GM21528 (cell line): ENCODE measurements at regions not wholly inside any gene's neighbourhood (a gene's known extent, or its start where the extent isn't known, plus 50 kb on each side); places are given as distances from the start of the nearest gene placed in this dataset.

Source experiments
- ATAC-seq: cut with Tn5 transposase; IDR thresholded peaks from one replicate; pipeline ENCODE4 v1.9.1; 2021; ENCODE audit warnings: mild to moderate bottlenecking, moderate library complexity; ENCODE audit not compliant: unreplicated experiment, low FRiP score

- ATAC-seq, result no peak
These were observed 131.0 kb downstream of the PDGFRA start for GRCh38 chr4:54359919-54360650.

DNA sequence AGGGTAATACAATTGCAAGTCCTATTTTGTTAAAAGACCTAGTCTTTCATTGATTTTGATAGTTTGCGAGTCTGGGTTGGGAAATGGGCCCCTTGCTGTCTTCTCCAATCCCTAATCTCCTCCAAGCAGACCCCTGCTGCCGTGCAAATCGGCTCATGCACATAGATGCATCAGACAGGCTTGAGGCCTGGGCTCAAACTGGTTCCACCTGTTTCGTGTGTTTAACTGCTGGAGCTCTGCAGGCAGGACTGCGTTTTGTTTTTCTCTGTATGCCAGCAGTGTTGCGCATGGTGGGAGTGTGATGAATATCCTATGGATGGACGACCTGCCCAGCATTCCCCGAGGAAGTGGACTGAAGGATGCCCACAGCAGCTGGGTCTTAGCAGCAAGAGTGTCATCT lies 133.9 kb downstream of the PDGFRA start:
- no peak for ATAC-seq

GRCh38 chr4:54365691-54366090 lies 136.6 kb downstream of the PDGFRA start:
- no peak for ATAC-seq

- no peak for ATAC-seq
These were observed 138.0 kb downstream of the PDGFRA start for GRCh38 chr4:54367059-54367458.

DNA sequence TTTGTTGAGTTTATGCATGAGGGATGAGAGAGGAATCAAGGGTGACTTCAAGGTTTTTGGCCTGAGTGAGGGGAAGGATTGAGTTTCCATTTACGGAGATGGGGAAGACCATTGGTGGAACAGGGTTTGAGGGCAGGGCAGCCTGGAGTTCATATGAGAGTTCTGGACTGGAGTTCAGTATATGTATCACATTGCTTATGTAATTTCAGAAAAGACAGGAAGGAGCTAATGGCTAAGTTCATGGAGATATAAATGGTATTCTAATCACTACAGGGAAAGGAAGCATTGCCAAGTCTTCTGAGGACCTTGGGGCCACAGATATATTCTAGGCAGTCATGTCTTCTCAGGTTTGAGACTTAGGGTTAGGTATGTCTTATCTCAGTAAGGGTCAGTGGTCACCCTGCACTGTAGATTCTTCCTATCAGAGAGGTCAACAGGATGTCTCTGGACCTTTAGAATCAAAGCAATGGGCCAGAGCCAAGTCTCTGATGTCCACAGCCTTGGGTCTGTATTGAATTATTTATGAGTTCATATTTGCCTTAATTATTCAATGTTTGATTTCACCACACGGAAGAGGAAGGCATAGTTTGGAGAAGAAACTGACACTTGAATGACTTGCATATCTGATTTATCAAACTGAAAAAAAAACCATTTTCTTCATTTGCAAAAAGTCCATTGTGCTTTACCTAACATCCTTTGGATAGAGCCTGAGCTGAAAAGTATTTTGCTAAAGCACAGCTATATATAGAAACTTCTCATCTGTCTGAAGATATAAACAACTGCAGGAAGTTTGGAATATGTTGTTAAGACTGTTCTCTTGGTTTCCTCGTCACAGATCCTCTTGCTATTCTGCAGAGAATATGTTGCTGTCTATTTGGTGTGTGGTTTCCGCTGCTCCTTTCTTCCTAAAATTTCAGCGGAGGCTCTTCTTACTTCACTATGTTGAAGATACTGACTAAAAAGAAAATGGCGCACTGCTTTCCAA lies 139.5 kb downstream of the PDGFRA start:
- no peak for ATAC-seq

- ATAC-seq, result no peak
These were observed 142.1 kb downstream of the PDGFRA start for GRCh38 chr4:54371173-54371572.

GRCh38 chr4:54372951-54373350 lies 143.9 kb downstream of the PDGFRA start:
- ATAC-seq, result no peak

DNA sequence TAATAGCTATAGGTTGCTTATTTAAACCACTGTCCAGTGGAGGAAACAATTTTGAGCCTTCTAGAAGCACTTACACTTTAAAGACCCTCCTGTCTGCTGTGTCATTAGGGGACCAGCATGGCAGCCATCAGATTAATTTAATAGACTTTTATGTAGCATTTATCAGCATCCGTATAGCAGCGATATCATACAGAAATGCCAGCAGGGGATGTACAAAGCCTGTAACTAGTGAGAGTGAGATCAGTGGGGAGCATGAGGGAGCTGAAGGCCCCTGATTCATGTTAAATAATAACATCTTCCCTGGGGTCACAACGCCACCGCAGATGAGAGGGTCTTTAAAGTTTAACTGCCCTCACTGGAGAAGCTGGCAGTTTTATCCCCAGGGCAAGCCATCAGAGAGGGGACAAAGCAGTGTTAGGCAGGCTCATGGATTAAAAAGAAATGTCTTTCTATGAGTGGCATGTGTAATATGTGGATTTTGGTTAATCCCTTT lies 144.7 kb downstream of the PDGFRA start:
- ATAC-seq, result no peak

- no peak for ATAC-seq
These were observed 149.4 kb downstream of the PDGFRA start for GRCh38 chr4:54378461-54378860.

DNA sequence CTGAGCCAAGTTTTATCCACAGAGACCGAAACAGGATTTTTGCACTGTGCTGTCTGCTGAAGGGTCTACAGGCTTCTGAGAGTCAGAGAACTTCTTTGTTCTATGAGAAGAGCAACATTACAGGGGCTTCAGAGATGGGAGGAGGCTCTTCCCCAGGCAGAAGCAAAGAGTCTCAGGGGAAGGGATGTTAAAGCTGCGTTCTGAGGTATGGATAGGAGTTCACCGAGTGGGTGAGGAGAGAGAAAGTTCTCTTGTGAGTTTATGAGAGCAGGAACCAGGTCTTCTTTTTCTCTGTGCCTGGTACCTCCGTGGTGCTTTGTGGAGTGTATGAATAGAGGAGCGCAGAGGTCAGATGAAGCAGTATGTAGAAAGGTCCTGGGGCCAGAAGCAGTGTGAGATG lies 155.1 kb downstream of the PDGFRA start:
- no peak for ATAC-seq

- no peak for ATAC-seq
These were observed 155.5 kb downstream of the PDGFRA start for GRCh38 chr4:54384563-54384962.

GRCh38 chr4:54386042-54386669 lies 157.1 kb downstream of the PDGFRA start:
- no peak for ATAC-seq

DNA sequence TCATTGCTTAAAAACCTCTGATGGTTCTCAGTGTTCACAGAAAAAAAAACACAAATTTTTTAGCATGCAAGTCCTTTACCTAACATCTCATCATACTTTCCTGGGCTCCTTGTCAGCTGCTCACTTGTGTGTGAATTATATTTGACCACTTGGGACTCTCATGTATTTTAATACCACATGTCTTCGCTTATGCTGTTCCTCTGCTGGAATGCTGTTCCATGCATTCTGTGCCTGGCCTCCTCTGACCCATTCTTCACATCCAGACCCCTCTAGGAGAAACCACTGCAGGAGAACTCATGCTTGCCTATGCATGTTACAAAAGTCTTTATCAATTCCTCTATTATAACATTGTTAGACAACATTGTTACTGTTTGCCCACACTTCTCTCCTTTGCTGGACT lies 157.6 kb downstream of the PDGFRA start:
- no peak for ATAC-seq

- no peak for ATAC-seq
These were observed 161.6 kb downstream of the PDGFRA start for GRCh38 chr4:54390670-54391069.

GRCh38 chr4:54391104-54391503 lies 162.0 kb downstream of the PDGFRA start:
- no peak for ATAC-seq

DNA sequence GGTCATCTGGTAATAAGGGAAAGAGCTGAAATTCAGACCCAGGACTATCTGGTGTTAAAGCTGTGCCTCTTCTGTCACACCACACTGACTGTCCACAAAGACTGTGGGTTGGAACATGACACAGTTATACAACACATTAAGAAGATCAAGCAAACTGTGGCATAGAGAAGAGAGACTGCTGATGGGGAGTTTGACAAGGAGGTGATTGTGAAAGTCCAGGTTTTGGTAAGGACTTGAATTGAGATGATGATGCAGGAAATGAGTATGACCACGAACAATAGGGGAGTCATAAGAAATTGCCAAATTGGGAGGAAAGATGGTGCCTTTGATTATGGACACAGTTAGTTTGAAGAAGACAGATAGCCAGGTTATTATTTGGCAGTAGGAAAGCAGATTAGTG lies 163.4 kb downstream of the PDGFRA start:
- no peak for ATAC-seq

DNA sequence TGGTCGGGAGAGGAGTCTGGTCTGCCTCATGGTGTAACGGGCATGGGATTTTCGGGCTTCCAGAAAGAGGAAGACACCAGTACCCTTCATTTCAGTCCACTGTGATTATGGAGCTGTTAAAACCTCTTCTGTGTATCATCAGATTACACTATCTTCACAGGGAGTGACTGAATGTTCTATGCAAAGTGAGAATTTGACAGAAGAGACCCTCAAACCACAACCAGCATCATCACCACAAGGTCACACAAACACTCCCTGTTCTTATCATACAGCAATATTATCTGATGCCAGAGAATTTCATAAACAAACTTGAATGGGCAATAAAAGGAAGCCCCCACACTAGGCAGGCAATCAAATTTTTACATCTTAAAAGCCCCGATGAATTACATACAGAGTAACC lies 164.2 kb downstream of the PDGFRA start:
- no peak for ATAC-seq

DNA sequence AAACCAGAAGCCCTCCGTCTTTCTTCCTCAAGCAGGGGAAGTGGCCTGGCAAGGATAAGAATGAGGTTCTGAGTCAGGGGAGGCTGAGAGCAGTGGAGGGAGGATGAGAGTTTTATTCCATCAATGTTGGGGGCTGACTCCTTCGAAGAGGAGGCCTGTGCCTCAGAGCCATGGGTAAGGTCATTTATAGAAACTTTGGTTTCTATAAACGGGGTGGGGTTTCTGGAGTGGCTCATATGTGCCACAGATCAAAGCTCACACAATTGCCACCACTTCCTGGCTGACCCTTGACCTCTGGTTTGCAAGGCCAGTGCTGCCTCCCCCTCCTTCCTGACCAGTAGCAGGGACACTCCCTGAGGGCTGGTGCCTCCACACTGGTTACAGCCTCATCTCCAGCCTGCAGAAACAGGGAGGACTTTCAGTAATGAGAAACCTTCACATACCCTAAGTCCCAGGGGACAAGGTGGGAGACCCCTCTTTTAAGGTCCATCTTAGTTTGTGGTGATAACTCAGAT lies 166.0 kb downstream of the PDGFRA start:
- ATAC-seq, result no peak

DNA sequence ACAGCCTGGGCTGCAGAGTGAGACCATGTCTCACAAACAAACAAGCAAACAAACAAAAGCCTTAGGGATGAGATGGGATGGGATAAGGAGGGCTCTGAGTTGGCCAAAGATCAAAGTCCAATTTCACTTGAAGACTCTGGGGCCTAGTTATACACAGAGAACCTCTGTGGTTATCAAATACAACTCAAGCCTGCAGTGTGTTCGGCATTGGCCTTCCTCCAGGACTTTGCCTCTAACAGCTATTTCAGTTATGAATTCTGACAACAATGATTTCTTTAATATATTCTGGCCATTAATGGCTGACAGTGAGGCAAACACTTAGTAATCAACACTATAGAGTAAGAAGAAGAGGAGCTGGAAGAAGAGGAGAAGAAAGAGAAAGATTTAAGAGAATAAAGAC lies 171.1 kb downstream of the PDGFRA start:
- no peak for ATAC-seq

DNA sequence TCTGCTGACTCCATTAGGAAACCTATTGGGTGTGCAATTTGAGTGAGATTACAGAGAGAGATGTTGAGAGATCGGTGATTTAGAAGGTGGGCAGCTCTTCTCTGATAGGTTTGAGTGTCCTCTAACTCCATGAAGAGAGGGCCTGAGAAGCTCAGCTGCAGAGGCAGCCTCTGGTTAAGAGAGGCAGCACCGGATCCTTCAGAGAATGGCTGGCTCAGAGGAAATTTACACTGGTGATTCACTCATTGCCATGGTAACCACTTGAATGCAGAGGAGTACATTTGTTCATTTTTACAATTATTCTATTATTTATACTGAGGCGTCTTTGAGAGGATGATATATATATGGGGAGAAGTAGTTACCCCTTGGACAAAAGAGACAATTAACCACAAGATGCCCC lies 171.7 kb downstream of the PDGFRA start:
- ATAC-seq, result no peak
